ENCODE measurements at regions not wholly inside any gene's neighbourhood (a gene's known extent, or its start where the extent isn't known, plus 50 kb on each side); places are given as distances from the start of the nearest gene placed in this dataset.

- in situ Hi-C loops (cut with HindIII; ENCODE audit: low sequenced_read_pairs), result no loop called here
- no peak for DNase-seq (ENCODE audit: low read depth)
- H3K4me3 ChIP-seq (ENCODE audit: low read depth, low read length), result no peak overlapping the region
- TF ChIP-seq, protein P1, sequence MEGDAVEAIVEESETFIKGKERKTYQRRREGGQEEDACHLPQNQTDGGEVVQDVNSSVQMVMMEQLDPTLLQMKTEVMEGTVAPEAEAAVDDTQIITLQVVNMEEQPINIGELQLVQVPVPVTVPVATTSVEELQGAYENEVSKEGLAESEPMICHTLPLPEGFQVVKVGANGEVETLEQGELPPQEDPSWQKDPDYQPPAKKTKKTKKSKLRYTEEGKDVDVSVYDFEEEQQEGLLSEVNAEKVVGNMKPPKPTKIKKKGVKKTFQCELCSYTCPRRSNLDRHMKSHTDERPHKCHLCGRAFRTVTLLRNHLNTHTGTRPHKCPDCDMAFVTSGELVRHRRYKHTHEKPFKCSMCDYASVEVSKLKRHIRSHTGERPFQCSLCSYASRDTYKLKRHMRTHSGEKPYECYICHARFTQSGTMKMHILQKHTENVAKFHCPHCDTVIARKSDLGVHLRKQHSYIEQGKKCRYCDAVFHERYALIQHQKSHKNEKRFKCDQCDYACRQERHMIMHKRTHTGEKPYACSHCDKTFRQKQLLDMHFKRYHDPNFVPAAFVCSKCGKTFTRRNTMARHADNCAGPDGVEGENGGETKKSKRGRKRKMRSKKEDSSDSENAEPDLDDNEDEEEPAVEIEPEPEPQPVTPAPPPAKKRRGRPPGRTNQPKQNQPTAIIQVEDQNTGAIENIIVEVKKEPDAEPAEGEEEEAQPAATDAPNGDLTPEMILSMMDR (IDR thresholded peaks at IDR 0.05; ENCODE audit: low read depth, low read length, missing control alignments), result no peak
Measured at GRCh38 chr4:107473126-107473525, 246.9 kb downstream of the PAPSS1 start.

DNA sequence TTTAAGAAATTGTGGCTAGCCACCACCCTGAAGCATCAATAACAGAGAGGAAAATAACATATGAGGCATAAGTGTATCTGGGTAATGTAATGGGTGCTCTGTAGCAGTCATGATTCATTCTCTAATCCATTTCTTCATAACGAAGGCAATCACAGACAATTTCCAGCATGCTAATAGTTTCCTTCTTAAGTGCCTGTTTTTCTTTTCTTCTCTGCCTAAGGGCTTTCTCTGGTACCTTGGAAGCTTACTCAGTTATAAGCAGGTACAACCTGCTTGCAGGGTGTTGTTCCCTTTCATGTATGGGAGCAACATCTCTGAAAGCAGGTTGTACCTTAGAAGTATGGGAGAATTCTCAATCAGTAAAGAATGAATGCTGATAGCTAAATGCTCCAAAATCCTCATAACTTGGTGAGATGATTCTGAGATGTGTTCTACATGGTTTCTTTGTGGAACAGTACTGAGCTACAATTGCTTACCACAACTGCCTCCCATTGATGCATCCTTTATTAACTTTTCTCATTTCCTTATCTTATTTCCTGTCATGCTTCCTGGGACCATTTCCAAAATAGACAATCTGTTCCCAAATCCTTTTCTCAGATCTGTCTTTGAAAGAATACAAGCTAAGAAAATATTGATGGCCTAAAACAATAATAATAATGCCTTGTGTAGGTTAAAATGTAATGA lies 247.6 kb downstream of the PAPSS1 start:
- TF ChIP-seq, protein P1 (IDR thresholded peaks at IDR 0.05; ENCODE audit: low read depth, low read length, missing control alignments), result no peak
- DNase-seq (ENCODE audit: low read depth), result no peak
- in situ Hi-C loops (cut with HindIII; ENCODE audit: low sequenced_read_pairs), result no loop called here
- H3K4me3 ChIP-seq (ENCODE audit: low read depth, low read length), result no peak overlapping the region

GRCh38 chr4:107470173-107470572 lies 249.9 kb downstream of the PAPSS1 start:
- DNase-seq (ENCODE audit: low read depth), result no peak
- no peak overlapping the region for H3K4me3 ChIP-seq (ENCODE audit: low read depth, low read length)
- in situ Hi-C loops (cut with HindIII; ENCODE audit: low sequenced_read_pairs), result no loop called here
- TF ChIP-seq, protein P1 (IDR thresholded peaks at IDR 0.05; ENCODE audit: low read depth, low read length, missing control alignments), result no peak

GRCh38 chr4:107468812-107469211 lies 251.2 kb downstream of the PAPSS1 start:
- no peak for DNase-seq (ENCODE audit: low read depth)
- in situ Hi-C loops (cut with HindIII; ENCODE audit: low sequenced_read_pairs), result no loop called here
- no peak overlapping the region for H3K4me3 ChIP-seq (ENCODE audit: low read depth, low read length)
- TF ChIP-seq, protein P1 (IDR thresholded peaks at IDR 0.05; ENCODE audit: low read depth, low read length, missing control alignments), result no peak

DNA sequence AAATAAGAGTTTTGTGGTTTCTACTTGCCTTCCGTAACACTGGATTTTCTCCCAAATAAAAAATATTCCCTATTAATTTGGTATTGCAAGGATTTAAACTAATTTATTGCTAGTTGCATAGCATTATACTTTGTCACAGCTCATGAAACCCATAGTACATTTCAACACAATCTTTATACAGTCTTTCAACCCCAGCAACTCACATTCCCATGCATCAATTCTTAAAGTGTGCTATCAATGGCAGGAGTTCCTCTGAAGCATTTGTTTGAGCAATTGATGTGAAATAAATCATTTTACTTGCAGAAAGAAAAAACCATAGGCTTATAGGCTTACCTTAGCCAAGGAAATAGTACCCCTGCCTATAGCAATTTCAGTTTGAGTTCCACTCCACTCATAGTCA lies 251.9 kb downstream of the PAPSS1 start:
- no peak overlapping the region for H3K4me3 ChIP-seq (ENCODE audit: low read depth, low read length)
- no peak for DNase-seq (ENCODE audit: low read depth)
- in situ Hi-C loops (cut with HindIII; ENCODE audit: low sequenced_read_pairs), result no loop called here
- TF ChIP-seq, protein P1 (IDR thresholded peaks at IDR 0.05; ENCODE audit: low read depth, low read length, missing control alignments), result no peak

DNA sequence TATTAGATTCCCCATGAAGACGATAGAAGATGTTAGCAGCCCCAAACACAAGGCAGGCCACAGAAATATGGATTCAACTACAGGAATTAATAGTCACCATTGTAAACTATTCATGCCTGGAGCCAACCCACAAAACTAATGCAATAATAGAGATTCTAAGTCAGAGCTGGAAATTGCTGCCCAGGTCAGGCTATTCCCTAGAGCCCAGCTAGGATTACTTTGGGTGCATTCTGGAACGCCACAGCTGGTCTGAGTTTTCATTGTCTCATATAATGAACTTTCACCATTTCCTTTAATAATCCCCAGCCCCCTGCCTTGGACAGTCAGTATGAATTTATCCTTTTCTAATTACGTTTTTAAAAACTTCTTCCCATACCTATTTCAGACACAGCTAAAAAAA lies 252.6 kb downstream of the PAPSS1 start:
- no peak overlapping the region for H3K4me3 ChIP-seq (ENCODE audit: low read depth, low read length)
- in situ Hi-C loops (cut with HindIII; ENCODE audit: low sequenced_read_pairs), result no loop called here
- no peak for DNase-seq (ENCODE audit: low read depth)
- TF ChIP-seq, protein P1 (IDR thresholded peaks at IDR 0.05; ENCODE audit: low read depth, low read length, missing control alignments), result no peak
